IMR-90 (cell line): ENCODE measurements at regions not wholly inside any gene's neighbourhood (a gene's known extent, or its start where the extent isn't known, plus 50 kb on each side); places are given as distances from the start of the nearest gene placed in this dataset.
A peak's percentile ranks its signal among the peaks of the same experiment; 100 is the strongest.

Source experiments
- ATAC-seq: fragments of 200-7000 bp; cut with Tn5 transposase; 2 replicates; pipeline ENCODE4 v1.9.1; 2020; ENCODE audit warnings: low read depth, mild to moderate bottlenecking, moderate library complexity
- BruUV-seq: library from RNA; stranded (reverse); fragments of 400-500 nt; replicated peaks from 2 replicates; lab custom pipeline; 2021; lab: Mats Ljungman, UMichigan
- CTCF ChIA-PET: fragments of 300-600 bp; formaldehyde crosslinking; extraction: SDS; loops from one replicate; lab custom pipeline; 2021; ENCODE audit warnings: antibody characterized with exemption; lab: Yijun Ruan, JAX
- POLR2A ChIA-PET: fragments of 300-600 bp; sonication (Branson Sonifier 250); formaldehyde crosslinking; loops from one replicate; lab custom pipeline; 2022; ENCODE audit warnings: antibody characterized with exemption; ENCODE audit not compliant: unreplicated experiment; lab: Charles Lee
- DNase-seq: peaks from one replicate; pipeline ENCODE4 v3.0.0; 2013
- H2AFZ ChIP-seq: replicated peaks from 2 replicates; pipeline ENCODE3; 2013; ENCODE audit warnings: low read length, mild to moderate bottlenecking; ENCODE audit not compliant: poor library complexity
- H2AK5ac ChIP-seq: 2 replicates; pipeline ENCODE4 v1.6.1; 2013; ENCODE audit warnings: low read depth, low read length, inconsistent platforms
- H2AK9ac ChIP-seq: replicated peaks from 2 replicates; pipeline ENCODE3; 2013; ENCODE audit warnings: mild to moderate bottlenecking, low read depth, low read length, moderate library complexity; ENCODE audit not compliant: poor library complexity
- H2BK120ac ChIP-seq: 2 replicates; pipeline ENCODE4 v1.6.1; 2013; ENCODE audit warnings: low read depth, low read length, inconsistent platforms
- H2BK15ac ChIP-seq: 3 replicates; pipeline ENCODE4 v1.6.1; 2013; ENCODE audit warnings: low read depth, low read length, inconsistent platforms
- H2BK20ac ChIP-seq: 2 replicates; pipeline ENCODE4 v1.6.1; 2013; ENCODE audit warnings: low read depth, mild to moderate bottlenecking, inconsistent platforms, low read length, moderate library complexity
- H2BK5ac ChIP-seq: 2 replicates; pipeline ENCODE4 v1.6.1; 2013; ENCODE audit warnings: mild to moderate bottlenecking, low read depth, low read length, inconsistent platforms; ENCODE audit not compliant: poor library complexity, severe bottlenecking
- H3K14ac ChIP-seq: replicated peaks from 2 replicates; pipeline ENCODE4 v1.6.1; 2013; ENCODE audit warnings: low read depth, low read length, inconsistent platforms
- H3K18ac ChIP-seq: 2 replicates; pipeline ENCODE4 v1.6.1; 2013; ENCODE audit warnings: low read depth, low read length, control low read depth
- H3K23ac ChIP-seq: 2 replicates; pipeline ENCODE4 v1.6.1; 2013; ENCODE audit warnings: low read depth, low read length, inconsistent platforms
- H3K27ac ChIP-seq: 2 replicates; pipeline ENCODE4 v1.5.1; 2013; ENCODE audit warnings: mild to moderate bottlenecking, control low read depth, low read length; ENCODE audit not compliant: insufficient read depth
- H3K27me3 ChIP-seq: 2 replicates; pipeline ENCODE4 v1.6.1; 2013; ENCODE audit warnings: low read length; ENCODE audit not compliant: control insufficient read depth, insufficient read depth
- H3K36me3 ChIP-seq: 2 replicates; pipeline ENCODE4 v1.6.1; 2013; ENCODE audit warnings: low read length, mixed read lengths; ENCODE audit not compliant: control insufficient read depth, insufficient read depth
- H3K4ac ChIP-seq: 2 replicates; pipeline ENCODE4 v1.6.1; 2013; ENCODE audit warnings: low read depth, low read length, inconsistent platforms
- H3K4me1 ChIP-seq: 2 replicates; pipeline ENCODE4 v1.6.1; 2013; ENCODE audit warnings: low read length, mixed read lengths; ENCODE audit not compliant: control insufficient read depth, insufficient read depth
- H3K4me2 ChIP-seq: 2 replicates; pipeline ENCODE4 v1.6.1; 2013; ENCODE audit warnings: low read depth, mild to moderate bottlenecking, control low read depth, low read length, moderate library complexity
- H3K4me3 ChIP-seq: 2 replicates; pipeline ENCODE4 v1.5.1; 2013; ENCODE audit warnings: low read depth, mild to moderate bottlenecking, control low read depth, low read length, moderate library complexity; ENCODE audit not compliant: insufficient read depth
- H3K56ac ChIP-seq: 2 replicates; pipeline ENCODE4 v1.6.1; 2013; ENCODE audit warnings: low read length, inconsistent platforms; ENCODE audit not compliant: insufficient read depth; ENCODE audit errors: extremely low read depth
- H3K79me1 ChIP-seq, 2 experiments: 2 replicates each; pipeline ENCODE4 v1.6.1; 2013; ENCODE audit warnings: low read length in 2 of 2, inconsistent platforms in 1 of 2, low read depth in 1 of 2
- H3K9ac ChIP-seq: 2 replicates; pipeline ENCODE4 v1.6.1; 2013; ENCODE audit warnings: low read depth, low read length, control low read depth
- H3K9me1 ChIP-seq: 2 replicates; pipeline ENCODE4 v1.6.1; 2013; ENCODE audit warnings: low read length, inconsistent platforms; ENCODE audit not compliant: insufficient read depth
- H3K9me3 ChIP-seq: 2 replicates; pipeline ENCODE4 v1.6.1; 2013; ENCODE audit warnings: low read length; ENCODE audit not compliant: control insufficient read depth, insufficient read depth
- H4K20me1 ChIP-seq: 2 replicates; pipeline ENCODE4 v1.6.1; 2013; ENCODE audit warnings: low read length, inconsistent platforms; ENCODE audit not compliant: insufficient read depth
- H4K5ac ChIP-seq: 2 replicates; pipeline ENCODE4 v1.6.1; 2013; ENCODE audit warnings: mild to moderate bottlenecking, low read depth, low read length, control low read depth
- H4K8ac ChIP-seq, 2 experiments: 2 replicates each; pipeline ENCODE4 v1.6.1; 2013; ENCODE audit warnings: low read depth in 2 of 2, low read length in 2 of 2, control low read depth in 1 of 2, inconsistent platforms in 1 of 2
- H4K91ac ChIP-seq: 2 replicates; pipeline ENCODE4 v1.6.1; 2013; ENCODE audit warnings: low read depth, low read length, inconsistent platforms; ENCODE audit not compliant: insufficient read depth
- CEBPB ChIP-seq: IDR thresholded peaks from 2 replicates; pipeline ENCODE4 v1.6.1; 2012; ENCODE audit warnings: low read depth, low read length, improper control_type of control experiment
- SMC3 ChIP-seq: fragments of 150-350 bp; IDR thresholded peaks from 2 replicates; pipeline ENCODE4 v1.6.1; 2016; ENCODE audit warnings: low read depth, mild to moderate bottlenecking, antibody characterized with exemption, low read length, moderate library complexity
- WGBS, 2 experiments: methylation state at CpG; one replicate each; pipeline versions ENCODE4 v1.1.5 to v1.1.7; 2013; ENCODE audit warnings: missing lambda C conversion rate in 2 of 2; ENCODE audit not compliant: insufficient read length in 1 of 2; ENCODE audit errors: extremely low coverage in 2 of 2; 5-methylcytosine and 5-hydroxymethylcytosine counted together
- dilution Hi-C: fragments of 300-500 bp; cut with HindIII; formaldehyde crosslinking; loops from one replicate; pipeline ENCODE4 v1.14.3; 2018; ENCODE audit warnings: low sequenced_read_pairs; ENCODE audit not compliant: unreplicated experiment
- in situ Hi-C: fragments of 300-500 bp; cut with MboI; formaldehyde crosslinking; loops from 3 replicates; pipeline ENCODE4 v1.14.3; 2019; ENCODE audit warnings: low sequenced_read_pairs, inconsistent platforms, mixed read lengths
- intact Hi-C: fragments of 100-400 bp; cut with micrococcal nuclease; formaldehyde crosslinking; loops from 2 replicates; pipeline ENCODE4 v1.10.0; 2022
- TF ChIP-seq, protein P1 (sequence below): conservative IDR thresholded peaks from 2 replicates; pipeline ENCODE4 v1.5.1; 2012; ENCODE audit warnings: mild to moderate bottlenecking, low read depth, low read length, improper control_type of control experiment
- TF ChIP-seq, protein P2 (sequence below): fragments of 150-350 bp; IDR thresholded peaks from 2 replicates; pipeline ENCODE4 v1.6.1; 2017; ENCODE audit warnings: mild to moderate bottlenecking, antibody characterized with exemption, low read length, low read depth

DNA sequence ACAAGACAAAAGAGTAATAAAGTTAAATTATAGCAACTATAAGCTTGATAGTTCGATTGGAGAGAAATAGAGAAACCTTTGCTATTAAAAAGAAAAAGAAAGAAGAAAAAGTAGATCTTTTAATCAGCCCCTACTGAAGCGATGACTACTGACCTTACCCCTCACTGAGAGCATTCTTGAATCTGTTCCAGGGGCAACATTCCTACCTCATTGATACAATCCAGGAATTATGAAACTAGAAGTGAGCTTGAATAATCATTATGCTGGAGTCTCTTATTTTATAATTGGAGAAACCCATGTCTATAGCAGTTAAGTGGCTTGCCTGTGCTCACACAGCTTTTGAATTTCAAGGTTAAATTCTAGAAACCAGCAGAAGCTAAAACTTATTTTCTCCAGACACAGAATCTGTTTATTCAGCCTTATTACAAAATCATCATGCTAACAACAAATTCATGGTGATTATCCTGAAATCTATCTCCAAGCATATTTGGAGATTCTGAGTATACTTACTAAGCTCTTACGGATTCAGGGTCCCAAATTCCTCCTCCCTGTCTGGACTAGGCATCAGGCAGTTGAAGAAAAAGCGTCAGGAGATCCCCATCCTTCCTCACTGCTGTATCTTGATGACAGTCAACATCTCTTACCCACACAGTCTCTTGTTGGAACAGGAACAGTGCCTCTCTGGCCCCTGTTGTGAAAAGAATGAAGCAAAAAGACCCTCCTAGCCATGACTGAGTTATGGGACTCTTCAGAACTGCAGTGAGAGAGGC lies 547.6 kb upstream of the WWC1 start:
- H4K91ac ChIP-seq, result peak overlapping the region; percentile 48; the same call in 1 of the 2 replicates
- H3K23ac ChIP-seq, result no peak overlapping the region
- H3K9ac ChIP-seq, result no peak overlapping the region
- peak overlapping the region; percentile 72; the same call in 1 of the 2 replicates for H4K5ac ChIP-seq
- BruUV-seq, result no TSS peak
- no peaks in the 10 kb centered on the region for H3K27me3 ChIP-seq
- peak overlapping the region; percentile 38; the same call in 1 of the 2 replicates for H3K14ac ChIP-seq
- TF ChIP-seq, protein P1, sequence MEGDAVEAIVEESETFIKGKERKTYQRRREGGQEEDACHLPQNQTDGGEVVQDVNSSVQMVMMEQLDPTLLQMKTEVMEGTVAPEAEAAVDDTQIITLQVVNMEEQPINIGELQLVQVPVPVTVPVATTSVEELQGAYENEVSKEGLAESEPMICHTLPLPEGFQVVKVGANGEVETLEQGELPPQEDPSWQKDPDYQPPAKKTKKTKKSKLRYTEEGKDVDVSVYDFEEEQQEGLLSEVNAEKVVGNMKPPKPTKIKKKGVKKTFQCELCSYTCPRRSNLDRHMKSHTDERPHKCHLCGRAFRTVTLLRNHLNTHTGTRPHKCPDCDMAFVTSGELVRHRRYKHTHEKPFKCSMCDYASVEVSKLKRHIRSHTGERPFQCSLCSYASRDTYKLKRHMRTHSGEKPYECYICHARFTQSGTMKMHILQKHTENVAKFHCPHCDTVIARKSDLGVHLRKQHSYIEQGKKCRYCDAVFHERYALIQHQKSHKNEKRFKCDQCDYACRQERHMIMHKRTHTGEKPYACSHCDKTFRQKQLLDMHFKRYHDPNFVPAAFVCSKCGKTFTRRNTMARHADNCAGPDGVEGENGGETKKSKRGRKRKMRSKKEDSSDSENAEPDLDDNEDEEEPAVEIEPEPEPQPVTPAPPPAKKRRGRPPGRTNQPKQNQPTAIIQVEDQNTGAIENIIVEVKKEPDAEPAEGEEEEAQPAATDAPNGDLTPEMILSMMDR, result no peak
- TF ChIP-seq CEBPB, result peak; percentile 33; the same call in 1 of the 2 replicates
- TF ChIP-seq, protein P2, sequence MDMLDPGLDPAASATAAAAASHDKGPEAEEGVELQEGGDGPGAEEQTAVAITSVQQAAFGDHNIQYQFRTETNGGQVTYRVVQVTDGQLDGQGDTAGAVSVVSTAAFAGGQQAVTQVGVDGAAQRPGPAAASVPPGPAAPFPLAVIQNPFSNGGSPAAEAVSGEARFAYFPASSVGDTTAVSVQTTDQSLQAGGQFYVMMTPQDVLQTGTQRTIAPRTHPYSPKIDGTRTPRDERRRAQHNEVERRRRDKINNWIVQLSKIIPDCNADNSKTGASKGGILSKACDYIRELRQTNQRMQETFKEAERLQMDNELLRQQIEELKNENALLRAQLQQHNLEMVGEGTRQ, result no peak
- no peak for TF ChIP-seq SMC3
- peak overlapping the region; percentile 5; the same call in 1 of the 2 replicates for H2AK5ac ChIP-seq
- 0 out of 2 replicates have a peak overlapping the region, but pooled peaks have one; percentile 22 for H3K4ac ChIP-seq
- 0 out of 2 replicates have a peak, but pooled peaks cover 2% of the 10 kb centered on the region for H3K9me1 ChIP-seq
- no peak overlapping the region for H3K27ac ChIP-seq
- POLR2A ChIA-PET, result no interaction called here
- DNase-seq, result peak; percentile 81
- peak overlapping the region; percentile 57 for H2BK120ac ChIP-seq
- in situ Hi-C loops (no loop called here), intact Hi-C loops (no loop called here), dilution Hi-C loops (no loop called here)
- CTCF ChIA-PET, result interaction anchor here (1.1 kb wide), 1 partner anchor 12 kb away, joined by 3 read pairs; no protein-coding TSS in a partner anchor
- H3K18ac ChIP-seq, result peak overlapping the region; percentile 79
- H3K9me3 ChIP-seq, result no peaks in the 10 kb centered on the region
- no peaks in the 10 kb centered on the region for H3K79me1 ChIP-seq
- no peak overlapping the region for H2AK9ac ChIP-seq
- peak overlapping the region; percentile 59; the same call in 2 of the 3 replicates for H2BK15ac ChIP-seq
- peak overlapping the region; percentile 39 to 50; a peak in 1 of 4 replicates for H4K8ac ChIP-seq
- H3K36me3 ChIP-seq, result no peaks in the 10 kb centered on the region
- H3K56ac ChIP-seq, result no peak overlapping the region; the same call in 1 of the 2 replicates
- no peak overlapping the region for H2BK5ac ChIP-seq
- H2AFZ ChIP-seq, result peak overlapping the region; percentile 17
- peak overlapping the region; percentile 34; the same call in 1 of the 2 replicates for H3K4me2 ChIP-seq
- no peaks in the 10 kb centered on the region for H4K20me1 ChIP-seq
- peak; percentile 91 for ATAC-seq
- no CpG with 5 or more reads among the region's 4 CpGs for WGBS, 2 experiments
- no peak overlapping the region for H3K4me3 ChIP-seq
- H2BK20ac ChIP-seq, result 0 out of 2 replicates have a peak overlapping the region, but pooled peaks have one; percentile 17
- peaks cover 3% of the 10 kb centered on the region for H3K4me1 ChIP-seq
